ENCODE measurements at regions not wholly inside any gene's neighbourhood (a gene's known extent, or its start where the extent isn't known, plus 50 kb on each side); places are given as distances from the start of the nearest gene placed in this dataset.

DNA sequence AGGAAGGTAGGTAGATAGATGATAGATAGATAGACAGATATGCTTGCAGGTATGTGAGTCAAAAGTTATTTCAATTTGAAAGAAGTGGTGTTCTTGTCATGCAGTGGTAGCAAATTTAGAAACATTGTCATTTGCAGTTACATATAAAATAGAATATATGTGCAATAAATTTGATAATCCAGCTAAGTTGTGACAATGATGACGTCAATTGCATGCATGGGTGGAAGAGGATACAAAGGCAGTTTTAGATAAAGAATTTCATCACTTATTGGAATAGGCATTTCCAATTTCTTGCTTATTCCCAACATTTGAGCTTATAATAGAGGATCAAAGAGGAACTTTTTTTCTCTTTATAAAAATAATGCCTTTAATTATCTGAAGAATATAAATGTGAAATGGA lies 99.2 kb upstream of the KCNJ16 start:
- Histone ChIP-seq H3K27me3 (no peaks in the 10 kb centered on the region), H3K9ac (no peak overlapping the region), H3K27ac (no peak overlapping the region), H4K20me1 (no peaks in the 10 kb centered on the region), H3K36me3 (no peaks in the 10 kb centered on the region), H3K9me3 (replicated peaks in 1 of 11) (peaks cover 6 to 18% (median 9%) of the 10 kb centered on the region in 11 experiments; a peak in 21 of 22 replicates), H3K4me2 (no peak overlapping the region), H3K4me1 (no peaks in the 10 kb centered on the region), H3K4me3 (no peak overlapping the region)
- TF ChIP-seq Cebpa-rat (IDR thresholded peaks at IDR 0.05): no peak

DNA sequence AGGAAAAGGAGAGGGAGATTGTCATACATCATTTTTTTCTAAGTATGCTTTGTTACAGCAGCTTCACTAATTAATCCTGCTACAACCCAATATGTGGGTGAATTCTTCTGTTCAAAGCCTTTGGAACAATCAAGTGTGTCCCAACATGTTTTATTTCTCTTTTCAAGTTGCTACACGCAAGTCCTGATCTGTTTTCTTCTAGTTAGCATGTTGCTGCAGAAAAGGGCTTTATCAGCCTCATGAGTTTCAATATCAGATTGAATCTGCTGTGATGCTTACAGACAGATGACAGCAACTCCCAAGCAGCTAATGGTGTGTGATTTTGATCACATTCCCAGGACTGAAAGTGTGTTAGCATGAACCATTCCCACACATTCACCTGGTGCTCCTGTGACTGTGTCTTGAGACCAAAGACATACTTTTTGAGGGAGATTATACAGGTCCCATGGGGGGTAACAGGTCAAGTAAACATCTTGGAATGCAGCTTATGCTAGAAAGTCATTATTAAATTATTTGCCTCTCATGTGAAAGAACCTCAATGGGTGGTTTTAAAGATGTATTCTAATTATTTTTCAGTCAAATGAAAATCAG lies 96.9 kb upstream of the KCNJ16 start:
- peaks cover 6 to 18% (median 9%) of the 10 kb centered on the region in 11 experiments; a peak in 21 of 22 replicates for H3K9me3 ChIP-seq (replicated peaks in 1 of 11)
- no peak overlapping the region for H3K4me2 ChIP-seq
- no peaks in the 10 kb centered on the region for H3K27me3 ChIP-seq
- H3K36me3 ChIP-seq: no peaks in the 10 kb centered on the region
- H3K4me3 ChIP-seq: no peak overlapping the region
- TF ChIP-seq Cebpa-rat (IDR thresholded peaks at IDR 0.05): no peak
- no peaks in the 10 kb centered on the region for H4K20me1 ChIP-seq
- H3K27ac ChIP-seq: no peak overlapping the region
- H3K4me1 ChIP-seq: no peaks in the 10 kb centered on the region
- no peak overlapping the region for H3K9ac ChIP-seq

DNA sequence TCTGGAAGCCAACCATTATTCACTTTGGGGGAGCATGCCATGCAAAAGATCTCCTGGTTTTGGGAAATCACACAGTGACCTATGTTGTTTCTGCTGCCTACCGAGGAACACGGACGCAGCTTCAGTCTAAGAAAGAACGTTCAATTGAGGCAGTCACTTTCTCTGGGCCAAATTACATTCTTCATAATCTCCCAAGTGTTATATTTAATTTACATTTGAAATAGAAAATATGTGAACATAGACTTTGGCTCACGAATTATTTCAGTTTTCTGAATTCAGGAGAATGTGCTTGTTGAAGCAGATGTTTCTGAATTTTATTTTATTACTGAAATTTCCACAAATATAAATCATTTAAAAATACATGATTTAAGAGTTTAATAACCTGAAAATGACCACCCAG lies 93.6 kb upstream of the KCNJ16 start:
- H4K20me1 ChIP-seq: no peaks in the 10 kb centered on the region
- H3K36me3 ChIP-seq: no peaks in the 10 kb centered on the region
- no peak overlapping the region for H3K9ac ChIP-seq
- no peak overlapping the region for H3K4me3 ChIP-seq
- no peak for TF ChIP-seq Cebpa-rat (IDR thresholded peaks at IDR 0.05)
- no peak overlapping the region for H3K27ac ChIP-seq
- H3K4me1 ChIP-seq: no peaks in the 10 kb centered on the region
- no peaks in the 10 kb centered on the region for H3K27me3 ChIP-seq
- peaks cover 0 to 4% (median 1%) of the 10 kb centered on the region in 11 experiments; a peak in 6 of 22 replicates for H3K9me3 ChIP-seq (replicated peaks in 1 of 11)
- H3K4me2 ChIP-seq: no peak overlapping the region

GRCh38 chr17:69995476-69995875 lies 79.5 kb upstream of the KCNJ16 start:
- peaks cover 0 to 5% (median 0%) of the 10 kb centered on the region in 10 experiments; a peak in 1 of 20 replicates for H3K4me1 ChIP-seq
- no peaks in the 10 kb centered on the region for H4K20me1 ChIP-seq
- H3K9ac ChIP-seq: no peak overlapping the region
- no peak overlapping the region for H3K4me2 ChIP-seq
- H3K9me3 ChIP-seq (replicated peaks in 1 of 11): peaks cover 5 to 16% (median 11%) of the 10 kb centered on the region in 11 experiments; a peak in 18 of 22 replicates
- H3K27ac ChIP-seq: no peak overlapping the region
- no peaks in the 10 kb centered on the region for H3K27me3 ChIP-seq
- no peaks in the 10 kb centered on the region for H3K36me3 ChIP-seq
- no peak overlapping the region for H3K4me3 ChIP-seq
- TF ChIP-seq Cebpa-rat (IDR thresholded peaks at IDR 0.05): no peak

DNA sequence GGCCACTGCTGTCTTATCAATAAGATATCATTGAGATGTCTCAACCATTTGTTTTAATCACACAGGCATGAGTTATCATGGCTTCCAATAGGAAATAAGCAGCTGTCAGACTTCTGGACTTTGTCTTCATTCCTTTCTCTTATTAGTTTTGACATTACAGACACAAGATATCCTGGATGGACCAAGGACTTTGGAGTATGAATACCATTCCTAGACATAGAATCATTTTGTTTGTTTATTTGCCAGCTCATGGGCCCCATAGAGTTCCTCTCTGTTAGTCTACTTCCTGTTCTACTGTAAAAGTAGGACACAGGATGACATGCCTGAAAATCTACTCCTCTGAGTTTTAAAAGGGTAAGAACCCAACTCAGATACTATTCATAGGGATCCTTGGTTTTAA lies 77.7 kb upstream of the KCNJ16 start:
- H3K9ac ChIP-seq: no peak overlapping the region
- no peaks in the 10 kb centered on the region for H3K36me3 ChIP-seq
- H3K27ac ChIP-seq: no peak overlapping the region
- H3K4me2 ChIP-seq: 0 out of 22 replicates have a peak overlapping the region, but pooled peaks of 1 of the 11 experiments have one; percentile 6
- H4K20me1 ChIP-seq: no peaks in the 10 kb centered on the region
- H3K4me3 ChIP-seq: no peak overlapping the region
- no peaks in the 10 kb centered on the region for H3K27me3 ChIP-seq
- no peak for TF ChIP-seq Cebpa-rat (IDR thresholded peaks at IDR 0.05)
- H3K4me1 ChIP-seq: peaks cover 0 to 5% (median 0%) of the 10 kb centered on the region in 10 experiments; a peak in 1 of 20 replicates
- peaks cover 5 to 16% (median 11%) of the 10 kb centered on the region in 11 experiments; a peak in 18 of 22 replicates for H3K9me3 ChIP-seq (replicated peaks in 1 of 11)

DNA sequence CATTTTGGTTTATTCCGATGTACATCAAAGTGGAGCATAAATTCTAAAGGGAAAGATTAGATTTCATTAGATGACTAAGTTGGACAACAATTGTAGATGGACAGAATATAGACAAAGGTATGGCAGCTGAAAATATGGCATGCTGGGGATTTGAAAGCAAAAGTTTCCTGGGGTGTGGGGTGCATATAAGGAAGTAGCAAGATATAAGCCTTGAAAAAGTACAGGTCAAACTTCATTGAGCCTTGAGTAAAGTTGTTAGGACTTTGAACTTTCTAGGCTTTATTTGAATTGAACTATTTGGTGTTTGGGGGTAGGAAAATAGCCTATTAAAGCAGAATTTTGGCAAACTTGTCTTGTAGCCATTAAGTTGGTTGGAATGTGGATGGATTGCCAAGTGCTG lies 75.8 kb upstream of the KCNJ16 start:
- H3K9me3 ChIP-seq (replicated peaks in 1 of 11): peaks cover 5 to 16% (median 12%) of the 10 kb centered on the region in 11 experiments; a peak in 18 of 22 replicates
- no peak overlapping the region for H3K27ac ChIP-seq
- H4K20me1 ChIP-seq: no peaks in the 10 kb centered on the region
- no peaks in the 10 kb centered on the region for H3K27me3 ChIP-seq
- TF ChIP-seq Cebpa-rat (IDR thresholded peaks at IDR 0.05): no peak
- no peak overlapping the region for H3K9ac ChIP-seq
- no peaks in the 10 kb centered on the region for H3K36me3 ChIP-seq
- no peak overlapping the region for H3K4me3 ChIP-seq
- H3K4me1 ChIP-seq: peaks cover 0 to 5% (median 0%) of the 10 kb centered on the region in 10 experiments; a peak in 1 of 20 replicates
- no peak overlapping the region for H3K4me2 ChIP-seq

- Histone ChIP-seq H4K20me1 (no peaks in the 10 kb centered on the region), H3K4me3 (no peak overlapping the region), H3K36me3 (no peaks in the 10 kb centered on the region), H3K27me3 (no peaks in the 10 kb centered on the region), H3K4me1 (no peaks in the 10 kb centered on the region), H3K9me3 (replicated peaks in 1 of 11) (peaks cover 0 to 9% (median 0%) of the 10 kb centered on the region in 11 experiments; a peak in 1 of 22 replicates), H3K9ac (no peak overlapping the region), H3K27ac (no peak overlapping the region), H3K4me2 (no peak overlapping the region)
- TF ChIP-seq Cebpa-rat (IDR thresholded peaks at IDR 0.05): no peak
Measured at GRCh38 chr17:70006159-70006558, 68.9 kb upstream of the KCNJ16 start.

- Histone ChIP-seq H3K9ac (no peak overlapping the region), H3K27ac (no peak overlapping the region), H4K20me1 (no peaks in the 10 kb centered on the region; a peak in 1 of 22 replicates), H3K4me2 (no peak overlapping the region), H3K36me3 (no peaks in the 10 kb centered on the region), H3K4me1 (no peaks in the 10 kb centered on the region), H3K9me3 (replicated peaks in 1 of 11) (0 out of 22 replicates have a peak, but pooled peaks cover 0 to 9% (median 0%) of the 10 kb centered on the region in 11 experiments), H3K4me3 (no peak overlapping the region), H3K27me3 (no peaks in the 10 kb centered on the region)
- TF ChIP-seq Cebpa-rat (IDR thresholded peaks at IDR 0.05): no peak
Measured at GRCh38 chr17:70011750-70012149, 63.3 kb upstream of the KCNJ16 start.

DNA sequence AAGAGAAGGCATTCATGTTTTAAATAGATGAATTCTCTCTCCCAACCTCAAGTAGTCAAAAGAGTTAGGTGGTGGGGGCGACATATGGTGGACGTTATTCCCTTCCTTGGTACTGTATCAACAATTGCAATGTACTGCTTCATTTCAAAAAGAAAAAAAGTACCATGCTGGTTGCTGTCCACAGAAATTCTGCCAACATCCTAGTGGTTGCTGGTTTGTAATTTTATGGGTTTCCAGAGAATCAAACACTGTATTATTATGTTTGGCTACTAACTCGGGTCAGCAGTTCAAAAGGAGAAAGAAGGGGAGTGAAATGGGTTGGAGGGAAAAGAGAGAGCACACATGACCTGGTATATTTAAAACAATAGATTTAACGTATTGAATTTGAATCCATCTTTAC lies 61.1 kb upstream of the KCNJ16 start:
- H3K9ac ChIP-seq: no peak overlapping the region
- H3K4me3 ChIP-seq: no peak overlapping the region
- H3K36me3 ChIP-seq: no peaks in the 10 kb centered on the region
- no peak overlapping the region for H3K4me2 ChIP-seq
- H3K27me3 ChIP-seq: no peaks in the 10 kb centered on the region
- TF ChIP-seq Cebpa-rat (IDR thresholded peaks at IDR 0.05): no peak
- H3K4me1 ChIP-seq: no peaks in the 10 kb centered on the region
- 0 out of 22 replicates have a peak, but pooled peaks cover 0 to 9% (median 0%) of the 10 kb centered on the region in 11 experiments for H3K9me3 ChIP-seq (replicated peaks in 1 of 11)
- no peaks in the 10 kb centered on the region; a peak in 1 of 22 replicates for H4K20me1 ChIP-seq
- H3K27ac ChIP-seq: no peak overlapping the region

- no peak for TF ChIP-seq Cebpa-rat (IDR thresholded peaks at IDR 0.05)
- H3K36me3 ChIP-seq: no peaks in the 10 kb centered on the region
- H3K4me2 ChIP-seq: no peak overlapping the region
- no peaks in the 10 kb centered on the region for H3K9me3 ChIP-seq (replicated peaks in 1 of 11)
- H3K27ac ChIP-seq: no peak overlapping the region
- peaks cover 0 to 4% (median 0%) of the 10 kb centered on the region in 10 experiments; a peak in 3 of 20 replicates for H3K4me1 ChIP-seq
- H3K27me3 ChIP-seq: no peaks in the 10 kb centered on the region
- no peak overlapping the region for H3K4me3 ChIP-seq
- H4K20me1 ChIP-seq: no peaks in the 10 kb centered on the region; a peak in 1 of 22 replicates
- H3K9ac ChIP-seq: no peak overlapping the region
Measured at GRCh38 chr17:70017112-70017511, 57.9 kb upstream of the KCNJ16 start.

Measured in BLaER1 treated with 17β-estradiol and CSF1 and Interleukin-3, amounts not matched to agents 10 nM and 100 nM (cell line).